Stimulated activated CD4-positive, alpha-beta T cell treated with anti-CD3 and anti-CD28 coated beads, Interleukin-15, amount 100 ng/mL, for 24 hours (primary cell): ENCODE measurements at regions not wholly inside any gene's neighbourhood (a gene's known extent, or its start where the extent isn't known, plus 50 kb on each side); places are given as distances from the start of the nearest gene placed in this dataset.

ENCODE experiments used
- DNase-seq: peaks from one replicate; pipeline ENCODE4 v3.0.0-alpha.2; 2020

DNA sequence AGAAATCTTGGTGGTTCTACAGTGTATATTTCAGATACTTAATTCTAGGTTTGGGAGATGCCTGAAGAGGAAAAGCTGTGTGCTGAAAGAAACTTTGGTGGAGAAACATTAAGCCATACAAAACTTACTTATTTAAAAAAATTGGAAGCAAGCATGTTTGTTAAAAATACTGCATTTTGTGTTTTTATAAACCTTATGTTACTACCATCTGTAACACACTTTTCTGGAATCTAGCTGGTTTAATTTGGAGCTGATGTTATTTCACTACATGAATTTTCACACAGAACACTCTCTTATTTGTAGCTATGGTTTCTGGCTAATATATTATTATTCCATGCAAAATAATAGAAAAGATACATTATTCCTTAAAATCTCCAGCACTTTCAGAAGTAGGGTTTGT lies 710.7 kb downstream of the ADGRL2 start:
- no peak for DNase-seq

- DNase-seq, result no peak
These were observed 709.7 kb downstream of the ADGRL2 start for GRCh38 chr1:82510431-82510830.

DNA sequence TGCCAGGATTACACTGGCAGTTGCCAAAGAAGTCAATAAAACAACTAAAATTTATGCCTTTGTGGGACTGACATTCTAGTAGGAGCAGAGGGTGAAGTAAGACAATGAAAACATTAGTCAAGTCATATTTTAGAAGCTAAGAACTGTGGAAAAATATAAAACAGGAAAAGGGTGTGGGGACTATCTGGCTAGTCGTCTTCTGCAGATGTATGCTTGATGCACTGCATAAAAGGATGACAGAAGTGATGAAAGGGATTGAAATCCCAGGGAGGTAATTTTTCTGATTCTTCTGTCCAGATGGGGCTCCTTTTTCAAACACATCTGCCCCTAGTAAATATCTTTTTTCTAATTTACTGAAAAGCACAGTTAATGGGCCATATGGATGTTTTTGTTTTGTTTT lies 706.3 kb downstream of the ADGRL2 start:
- DNase-seq, result no peak

GRCh38 chr1:82503822-82504221 lies 703.1 kb downstream of the ADGRL2 start:
- no peak for DNase-seq

DNA sequence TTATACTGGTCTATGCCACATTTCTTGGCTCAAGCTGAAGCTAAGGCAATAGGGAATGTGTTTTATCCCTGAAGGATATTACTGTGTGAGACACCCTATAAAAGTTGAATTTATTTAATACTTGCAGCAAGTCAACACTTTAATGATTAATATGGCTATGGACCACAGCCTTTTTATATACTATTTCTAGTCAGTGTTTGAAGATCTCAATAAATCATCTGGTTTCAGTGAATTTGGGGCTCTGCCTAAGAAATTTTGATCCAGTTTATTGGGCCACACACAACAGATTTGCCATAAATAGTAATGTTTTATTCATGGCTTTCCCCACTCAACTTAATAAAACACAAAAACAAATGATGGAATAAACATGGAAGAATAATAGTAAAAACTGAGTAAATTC lies 698.3 kb downstream of the ADGRL2 start:
- DNase-seq, result no peak

DNA sequence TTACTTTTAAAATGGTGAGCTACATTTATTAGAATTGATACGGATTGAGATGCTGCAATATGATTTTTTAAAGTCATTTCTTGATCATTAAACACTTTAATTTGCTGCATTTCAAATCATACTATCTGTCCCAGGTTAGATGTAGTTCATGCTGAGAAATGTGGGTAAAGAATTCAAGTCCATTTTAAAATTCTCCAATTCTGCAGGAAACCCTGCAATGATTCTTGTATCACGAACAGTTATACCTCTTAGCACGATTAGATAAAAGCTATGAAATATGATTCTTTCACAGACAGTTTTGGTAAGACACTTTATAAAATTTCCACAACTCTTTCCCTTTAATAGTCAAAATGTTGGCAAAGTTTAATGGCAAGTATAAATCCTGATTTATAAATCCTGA lies 693.4 kb downstream of the ADGRL2 start:
- DNase-seq, result no peak

GRCh38 chr1:82492159-82492558 lies 691.4 kb downstream of the ADGRL2 start:
- DNase-seq, result no peak

GRCh38 chr1:82491301-82492048 lies 690.7 kb downstream of the ADGRL2 start:
- DNase-seq, result no peak

DNA sequence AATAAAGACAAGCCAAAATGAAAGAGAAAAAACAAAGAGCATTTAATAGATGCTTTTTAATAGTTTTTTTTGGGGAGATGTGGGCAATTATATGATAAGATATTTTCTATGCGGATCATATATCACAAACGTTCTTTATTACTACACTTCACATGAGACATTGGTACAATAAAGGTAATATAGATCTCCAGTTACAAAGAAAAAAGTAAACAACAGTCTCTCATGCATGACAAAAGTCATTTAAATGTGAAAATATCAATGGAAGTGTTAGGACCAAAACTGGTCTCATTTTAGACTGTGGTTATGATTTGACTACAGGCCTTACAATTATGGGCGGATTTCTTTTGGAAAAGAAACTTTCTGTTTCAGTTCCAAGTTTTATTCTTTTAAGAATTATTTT lies 687.0 kb downstream of the ADGRL2 start:
- no peak for DNase-seq

- DNase-seq, result no peak
These were observed 686.2 kb downstream of the ADGRL2 start for GRCh38 chr1:82486969-82487368.

DNA sequence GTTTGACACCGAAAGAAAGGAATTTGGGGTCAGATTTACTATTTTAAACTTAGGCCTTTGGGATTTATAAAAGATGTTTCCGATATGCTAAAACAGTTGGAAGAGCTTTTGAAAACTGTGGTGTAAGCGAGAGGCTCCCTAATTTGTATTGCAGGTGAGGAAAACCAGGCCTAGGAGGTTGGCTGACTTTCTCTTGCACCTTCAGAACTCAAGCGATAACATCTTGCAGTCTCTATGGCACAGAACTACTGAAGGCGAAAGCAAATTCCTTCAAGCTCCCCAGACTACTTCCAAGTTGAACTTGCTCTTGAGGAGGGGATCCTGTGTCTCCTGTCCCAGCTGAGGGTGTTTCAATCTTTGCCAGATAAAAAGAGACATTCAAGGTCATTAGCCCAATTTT lies 685.7 kb downstream of the ADGRL2 start:
- DNase-seq, result no peak

- DNase-seq, result no peak
These were observed 685.0 kb downstream of the ADGRL2 start for GRCh38 chr1:82485591-82486369.

GRCh38 chr1:82483146-82483545 lies 682.4 kb downstream of the ADGRL2 start:
- DNase-seq, result no peak

DNA sequence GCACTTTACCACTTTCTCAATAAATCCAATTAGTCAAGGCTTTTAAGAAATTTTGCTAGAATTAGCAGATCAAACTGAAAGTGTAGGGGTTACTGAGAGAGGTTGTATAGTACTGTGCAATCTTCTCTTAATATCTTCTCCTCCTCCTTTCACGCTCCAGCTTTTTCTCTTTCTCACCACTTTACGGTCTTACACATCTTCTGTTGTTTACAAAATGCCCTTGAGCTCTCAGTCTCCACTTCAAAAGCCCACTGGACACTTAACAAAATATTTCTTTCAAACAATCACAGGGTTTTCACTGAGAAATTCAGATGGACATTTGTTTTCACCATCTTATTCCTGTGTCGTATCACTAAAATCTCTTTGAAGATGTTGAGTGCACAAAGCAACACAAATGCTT lies 678.2 kb downstream of the ADGRL2 start:
- no peak for DNase-seq

DNA sequence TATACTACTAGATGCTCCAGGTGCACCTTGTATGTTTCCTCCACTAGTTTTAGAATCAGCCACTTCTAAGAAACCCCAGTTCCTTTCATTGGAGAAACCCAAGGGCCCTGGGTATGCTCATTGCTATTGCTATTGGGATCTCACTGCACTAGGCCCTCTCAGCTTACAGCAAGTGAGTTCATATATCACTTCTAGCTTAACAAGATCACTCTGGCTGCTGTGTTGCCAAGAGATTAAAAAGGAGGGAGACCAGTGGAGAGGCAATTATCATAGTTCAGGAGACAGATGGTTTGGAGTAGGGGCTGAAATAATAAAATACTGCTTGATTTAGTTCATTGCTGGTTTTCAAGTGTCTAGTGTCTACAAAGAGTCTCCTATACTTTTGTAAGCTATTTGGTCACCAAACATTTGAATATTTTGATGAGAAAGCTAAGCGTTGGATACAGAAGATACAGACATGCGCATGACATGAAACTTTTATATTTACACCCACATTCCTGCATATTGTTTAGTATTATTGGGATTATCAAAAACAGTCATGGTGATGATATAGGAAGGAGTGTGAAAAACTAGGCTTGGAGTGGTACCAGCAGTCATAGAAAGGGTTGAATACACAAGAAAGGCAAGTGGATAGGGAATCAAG lies 671.9 kb downstream of the ADGRL2 start:
- no peak for DNase-seq

DNA sequence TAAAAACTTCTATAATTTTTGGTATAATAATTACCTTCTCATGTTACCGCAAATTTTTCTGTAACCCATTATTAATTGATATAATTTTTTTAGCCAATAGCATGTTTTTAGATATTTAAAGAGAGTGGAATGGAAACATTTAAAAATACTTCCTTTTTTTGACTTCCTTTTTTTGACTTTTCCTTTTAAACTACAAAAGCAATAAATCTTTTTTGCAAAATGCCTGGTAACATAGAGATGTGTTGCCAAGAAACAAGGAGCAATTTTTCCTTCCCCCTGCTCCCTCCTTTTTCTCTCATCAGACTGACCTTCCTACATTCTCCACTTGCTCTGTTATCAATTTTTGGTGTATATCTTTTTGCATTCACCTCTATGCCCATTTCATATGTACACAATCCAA lies 666.2 kb downstream of the ADGRL2 start:
- no peak for DNase-seq

DNA sequence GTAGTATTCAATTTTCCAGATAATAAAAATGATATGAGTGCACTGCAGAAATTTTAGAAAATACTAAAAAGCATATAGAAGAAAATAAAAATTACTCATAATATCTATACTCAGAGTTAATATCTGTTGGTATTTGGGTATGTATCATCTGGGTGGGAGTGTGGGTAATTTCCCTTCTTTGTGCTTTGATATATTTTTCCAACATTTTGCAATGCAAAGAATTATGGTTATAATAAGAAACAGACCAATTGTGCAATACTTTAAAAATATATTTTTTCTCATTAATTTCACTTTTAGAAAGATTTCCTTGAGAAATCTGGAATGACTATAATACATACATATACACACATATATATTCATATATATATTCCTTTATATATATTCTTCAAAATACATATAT lies 665.7 kb downstream of the ADGRL2 start:
- no peak for DNase-seq

GRCh38 chr1:82465024-82465423 lies 664.3 kb downstream of the ADGRL2 start:
- DNase-seq, result no peak

- no peak for DNase-seq
These were observed 663.7 kb downstream of the ADGRL2 start for GRCh38 chr1:82464362-82465001.

- no peak for DNase-seq
These were observed 663.2 kb downstream of the ADGRL2 start for GRCh38 chr1:82463951-82464350.

GRCh38 chr1:82462366-82462765 lies 661.6 kb downstream of the ADGRL2 start:
- no peak for DNase-seq

- no peak for DNase-seq
These were observed 654.6 kb downstream of the ADGRL2 start for GRCh38 chr1:82455342-82455741.

GRCh38 chr1:82454431-82454830 lies 653.7 kb downstream of the ADGRL2 start:
- DNase-seq, result no peak
